ENCODE measurements at regions not wholly inside any gene's neighbourhood (a gene's known extent, or its start where the extent isn't known, plus 50 kb on each side); places are given as distances from the start of the nearest gene placed in this dataset.

- DNase-seq (ENCODE audit: low read depth), result no peak
- no peak overlapping the region for H3K4me3 ChIP-seq (ENCODE audit: control insufficient read depth, low read depth, low read length)
- no peak for TF ChIP-seq CTCF (IDR thresholded peaks at IDR 0.05; ENCODE audit: control insufficient read depth, insufficient read depth, low read depth, low read length, missing control alignments)
Measured at GRCh38 chr12:67039995-67040860, 228.9 kb upstream of the CAND1 start.

DNA sequence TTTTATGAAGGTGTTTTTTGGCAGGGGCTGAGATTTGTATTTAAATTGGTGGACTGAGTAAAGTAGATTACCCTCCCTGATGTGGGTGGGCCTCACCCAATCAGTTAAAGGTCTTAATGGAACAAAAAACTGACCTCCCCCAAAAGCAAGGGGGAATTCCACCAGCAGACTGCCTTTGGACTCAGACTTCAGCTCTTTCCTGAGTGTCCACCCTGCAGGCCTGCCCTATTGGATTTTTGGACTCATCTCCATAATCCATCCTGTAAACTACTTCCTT lies 228.4 kb upstream of the CAND1 start:
- H3K4me3 ChIP-seq (ENCODE audit: control insufficient read depth, low read depth, low read length), result no peak overlapping the region
- no peak for DNase-seq (ENCODE audit: low read depth)
- no peak for TF ChIP-seq CTCF (IDR thresholded peaks at IDR 0.05; ENCODE audit: control insufficient read depth, insufficient read depth, low read depth, low read length, missing control alignments)

DNA sequence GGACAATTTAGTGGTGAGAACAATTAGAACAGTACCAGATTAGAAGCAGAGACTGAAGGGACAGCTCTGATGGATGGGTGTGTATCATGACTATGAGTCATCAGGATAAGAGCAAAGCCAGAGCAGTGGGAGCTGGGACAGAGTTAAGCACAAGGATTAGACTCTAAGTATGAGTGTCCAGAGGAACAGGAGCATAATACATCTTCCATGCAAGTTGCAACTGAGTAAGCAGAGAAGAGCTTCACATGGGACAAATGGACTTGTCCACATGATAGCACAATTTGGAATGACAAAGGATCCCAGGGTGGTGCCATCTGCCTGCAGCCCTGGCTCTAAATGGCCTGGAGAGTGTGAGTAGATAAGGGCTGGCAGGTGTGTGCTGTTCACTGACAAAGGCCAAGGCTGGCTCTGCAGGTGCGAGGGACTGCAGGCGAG lies 226.4 kb upstream of the CAND1 start:
- no peak for TF ChIP-seq CTCF (IDR thresholded peaks at IDR 0.05; ENCODE audit: control insufficient read depth, insufficient read depth, low read depth, low read length, missing control alignments)
- DNase-seq (ENCODE audit: low read depth), result no peak
- no peak overlapping the region for H3K4me3 ChIP-seq (ENCODE audit: control insufficient read depth, low read depth, low read length)

GRCh38 chr12:67043771-67044170 lies 225.4 kb upstream of the CAND1 start:
- TF ChIP-seq CTCF (IDR thresholded peaks at IDR 0.05; ENCODE audit: control insufficient read depth, insufficient read depth, low read depth, low read length, missing control alignments), result no peak
- H3K4me3 ChIP-seq (ENCODE audit: control insufficient read depth, low read depth, low read length), result no peak overlapping the region
- DNase-seq (ENCODE audit: low read depth), result no peak

DNA sequence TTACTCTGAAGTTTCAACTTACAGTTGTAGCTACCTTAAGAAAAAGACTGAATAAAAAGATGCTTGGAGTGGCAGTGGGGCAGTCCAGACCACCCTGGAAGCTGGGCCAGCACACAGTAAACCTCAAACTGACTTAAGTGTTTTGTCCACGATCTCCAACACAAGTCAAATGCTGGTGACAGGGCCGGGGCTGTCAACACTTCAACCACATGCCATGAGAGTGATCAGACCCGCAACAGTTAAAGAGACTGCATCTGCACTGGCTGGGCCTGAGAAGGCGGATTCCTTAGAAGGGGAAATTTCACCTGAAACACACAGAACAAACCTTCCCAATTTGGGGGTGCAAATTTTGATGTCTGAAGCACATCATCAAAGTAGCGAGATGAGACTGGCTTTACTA lies 223.5 kb upstream of the CAND1 start:
- DNase-seq (ENCODE audit: low read depth), result no peak
- no peak for TF ChIP-seq CTCF (IDR thresholded peaks at IDR 0.05; ENCODE audit: control insufficient read depth, insufficient read depth, low read depth, low read length, missing control alignments)
- H3K4me3 ChIP-seq (ENCODE audit: control insufficient read depth, low read depth, low read length), result no peak overlapping the region

DNA sequence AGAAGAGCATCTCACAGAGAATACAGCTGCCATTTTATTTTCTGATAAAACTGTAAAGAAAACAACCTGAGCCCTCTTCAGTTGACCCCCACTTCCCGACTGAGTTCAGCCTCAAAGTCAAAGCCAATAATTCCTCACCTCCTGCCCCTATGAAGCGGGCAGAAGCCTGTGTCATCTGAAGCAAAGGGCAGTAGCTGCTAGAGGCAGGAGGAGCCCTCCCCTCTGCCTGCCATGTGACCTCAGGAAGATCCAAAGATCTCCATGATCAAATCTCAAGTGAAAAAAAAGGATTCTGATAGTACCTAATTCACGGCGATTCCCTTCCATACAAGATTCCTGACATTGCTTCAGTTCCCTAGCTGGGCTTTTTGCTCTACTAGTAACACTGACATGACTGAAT lies 223.1 kb upstream of the CAND1 start:
- DNase-seq (ENCODE audit: low read depth), result no peak
- TF ChIP-seq CTCF (IDR thresholded peaks at IDR 0.05; ENCODE audit: control insufficient read depth, insufficient read depth, low read depth, low read length, missing control alignments), result no peak
- H3K4me3 ChIP-seq (ENCODE audit: control insufficient read depth, low read depth, low read length), result no peak overlapping the region

Data from AG09309 (cell line).